IPS DF 4.7 (cell line): ENCODE measurements at regions not wholly inside any gene's neighbourhood (a gene's known extent, or its start where the extent isn't known, plus 50 kb on each side); places are given as distances from the start of the nearest gene placed in this dataset.

Experiments used
- DNase-seq: peaks from one replicate; pipeline ENCODE4 v3.0.0-alpha.2; 2013; ENCODE audit warnings: low spot score; ENCODE audit errors: extremely low read depth

DNA sequence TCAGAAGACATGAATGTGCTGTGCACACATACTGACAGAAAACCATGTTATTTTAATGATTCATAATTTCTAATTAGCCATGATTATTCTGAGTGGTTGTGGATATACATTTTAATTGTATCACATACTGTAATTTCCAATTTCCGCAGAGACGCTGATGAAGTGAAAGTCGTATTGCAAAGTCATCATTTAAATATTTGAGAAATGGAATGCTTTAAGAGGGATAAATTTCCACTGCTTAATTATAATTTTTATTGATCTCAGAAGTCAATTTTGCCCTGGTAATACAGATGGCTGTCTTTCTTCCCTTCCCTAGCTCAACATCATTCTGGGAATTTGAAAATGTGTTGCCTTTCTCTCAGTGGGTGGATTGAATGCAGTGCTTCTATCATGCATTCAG is 819.3 kb downstream of the ROBO2 start:
- no peak for DNase-seq

DNA sequence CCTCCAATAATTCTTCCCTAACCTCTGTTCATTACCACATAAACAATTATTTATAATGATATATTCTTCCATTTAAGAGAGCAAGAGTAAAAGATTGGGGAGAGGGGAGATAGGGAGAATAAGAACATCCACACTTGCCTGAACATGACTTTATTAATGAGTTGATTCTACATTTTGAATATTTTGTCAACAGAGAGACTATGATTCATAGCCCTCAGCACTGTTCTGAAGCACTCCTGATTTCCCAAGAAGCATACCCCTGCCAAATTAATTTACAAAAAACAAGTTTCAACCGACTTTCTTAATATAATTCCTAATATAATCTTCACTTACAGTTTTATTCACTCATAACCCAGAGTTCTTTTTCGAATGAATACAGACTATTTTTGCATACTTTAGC is 828.8 kb downstream of the ROBO2 start:
- DNase-seq = no peak

DNA sequence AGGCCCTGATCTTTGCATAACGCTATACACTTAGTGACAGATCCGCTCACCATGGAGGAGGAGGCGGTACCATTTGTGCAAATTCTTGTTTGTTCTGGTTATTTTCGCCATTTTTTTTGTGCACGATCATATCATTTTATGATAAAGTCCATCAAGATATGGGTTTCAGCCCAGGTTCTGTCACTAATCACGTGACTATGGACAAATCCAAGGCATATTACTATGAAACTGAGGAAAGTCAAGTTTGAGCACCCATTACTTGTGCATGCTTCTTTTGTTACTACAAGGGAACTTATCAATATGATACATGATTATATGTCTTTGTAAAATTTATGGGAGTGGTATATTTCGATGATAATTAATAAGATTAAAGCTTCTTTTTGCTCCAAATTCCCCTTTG is 829.5 kb downstream of the ROBO2 start:
- no peak for DNase-seq

DNA sequence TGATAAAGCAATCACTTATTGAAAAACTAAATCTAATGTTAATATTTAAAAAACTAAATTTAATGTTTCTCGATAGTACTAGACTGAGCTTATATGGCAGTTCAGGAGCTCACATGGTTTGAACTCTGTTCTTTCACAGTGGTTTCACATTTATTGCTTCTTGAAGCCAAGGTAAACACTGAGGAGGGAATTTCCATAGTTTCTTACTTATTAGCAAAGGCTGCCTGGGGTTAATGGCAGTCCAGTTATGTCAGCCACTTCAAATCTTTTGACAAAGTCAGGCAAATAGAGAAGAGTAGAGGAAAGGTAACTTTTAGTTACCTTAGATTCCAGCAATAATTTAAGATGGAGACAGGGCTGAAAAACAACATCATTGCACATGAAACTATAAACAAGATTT is 831.5 kb downstream of the ROBO2 start:
- DNase-seq = no peak

DNA sequence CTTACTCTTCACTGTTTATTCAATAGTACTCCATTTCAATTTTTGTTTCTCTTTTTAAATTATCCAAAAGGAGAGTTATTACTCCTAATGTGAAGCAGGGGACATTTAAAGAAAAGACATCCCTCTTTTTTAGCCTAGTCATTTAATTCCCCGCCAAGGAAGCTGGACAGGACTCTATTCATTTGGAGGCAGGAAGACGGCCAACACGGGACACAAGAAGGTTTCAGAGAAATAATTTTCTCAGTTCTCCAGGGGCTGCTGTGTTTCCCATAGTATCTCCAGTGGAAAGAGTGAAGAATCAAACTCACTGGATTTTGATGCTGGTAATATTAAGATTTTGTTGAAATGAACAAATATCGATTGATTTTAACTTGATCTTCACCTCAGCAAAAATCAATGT is 833.7 kb downstream of the ROBO2 start:
- DNase-seq = no peak

DNA sequence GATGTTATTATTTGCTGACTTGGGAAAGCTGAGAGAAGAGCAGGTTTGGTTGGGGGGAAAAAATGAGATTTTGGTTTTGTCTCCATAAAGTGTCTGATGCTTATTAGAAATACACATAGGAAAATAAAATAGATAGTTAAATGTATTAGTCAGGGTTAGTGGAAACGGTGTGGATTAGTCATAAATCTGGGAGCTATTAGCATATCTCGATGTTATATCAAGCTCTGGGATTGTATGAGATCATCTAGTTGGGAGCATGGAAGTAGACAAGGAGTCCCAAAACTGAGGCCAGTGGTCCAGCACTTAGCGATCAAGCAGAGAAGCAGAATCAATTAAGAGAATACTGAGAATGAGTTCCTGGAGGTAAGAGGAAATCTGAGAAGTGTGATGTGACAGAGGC is 845.5 kb downstream of the ROBO2 start:
- DNase-seq = no peak

DNA sequence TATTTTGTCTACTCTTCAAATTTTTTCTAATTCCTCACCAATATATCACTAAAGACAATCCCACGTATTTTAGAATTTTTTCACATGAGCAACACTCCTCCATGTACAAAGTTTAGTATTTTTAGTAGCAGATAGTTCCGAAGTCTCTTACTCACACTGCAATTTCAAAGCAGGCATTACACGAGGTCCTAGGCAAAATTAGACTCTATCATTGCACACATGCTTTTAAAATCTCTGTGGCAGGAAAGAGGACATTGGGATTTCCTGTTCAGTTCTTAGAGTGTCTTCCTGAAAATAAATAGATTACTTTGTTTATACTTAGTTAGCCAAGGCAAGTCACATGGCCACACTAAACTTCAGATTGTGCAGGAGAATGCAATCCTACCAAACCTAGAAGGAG is 847.7 kb downstream of the ROBO2 start:
- DNase-seq = no peak

DNA sequence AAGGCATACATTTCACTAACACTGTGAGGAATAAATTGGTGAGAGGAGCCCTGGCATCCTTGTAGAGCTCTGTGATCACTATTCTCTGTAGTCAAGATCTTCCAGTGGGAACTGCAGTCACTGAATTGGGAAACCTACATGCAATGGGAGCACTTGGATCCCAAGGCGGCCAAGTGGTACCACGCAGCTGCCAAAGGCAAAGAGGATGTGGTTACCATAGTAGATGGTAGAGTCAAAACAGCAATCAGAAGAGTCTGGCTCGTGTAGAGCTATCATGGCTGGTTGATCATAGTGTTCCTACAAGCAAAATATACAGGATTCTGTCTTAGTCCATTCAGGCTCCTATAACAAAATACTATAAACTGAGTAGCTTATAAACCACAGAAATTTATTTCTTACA is 849.7 kb downstream of the ROBO2 start:
- DNase-seq = no peak

DNA sequence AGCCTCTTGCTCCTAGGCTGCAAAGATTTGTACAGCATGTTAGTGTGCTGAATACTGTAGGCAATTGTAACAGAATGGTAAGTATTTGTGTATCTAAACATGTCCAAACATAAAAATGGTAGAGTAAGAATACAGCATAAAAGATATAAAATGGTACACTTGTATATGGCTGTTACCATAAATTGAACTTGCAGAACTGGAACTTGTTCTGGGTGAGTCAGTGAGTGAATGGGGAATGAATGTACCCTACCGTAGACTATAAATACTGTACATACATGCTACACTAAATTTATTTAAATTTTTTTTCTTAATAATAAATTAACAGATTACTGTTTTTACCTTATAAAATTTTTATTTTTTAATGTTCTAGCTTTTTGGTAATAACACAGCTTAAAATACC is 858.7 kb downstream of the ROBO2 start:
- no peak for DNase-seq

DNA sequence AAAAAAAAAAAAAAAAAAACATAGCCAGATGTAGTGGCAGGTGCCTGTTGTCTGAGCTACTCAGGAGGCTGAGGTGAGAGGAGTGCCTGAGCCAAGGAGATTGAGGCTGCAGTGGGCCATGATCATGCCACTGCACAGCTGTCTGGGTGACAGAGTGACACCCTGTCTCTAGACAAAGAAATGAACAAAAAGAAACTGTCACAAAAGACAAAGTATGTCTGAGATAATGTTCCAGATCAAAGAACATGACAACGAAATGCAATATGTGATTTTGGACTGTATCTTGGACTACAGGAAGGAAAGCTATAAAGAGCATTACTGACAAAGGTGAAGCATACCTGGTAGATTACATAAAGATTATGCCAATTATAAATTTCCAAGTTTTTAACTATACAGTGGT is 862.8 kb downstream of the ROBO2 start:
- DNase-seq = no peak

DNA sequence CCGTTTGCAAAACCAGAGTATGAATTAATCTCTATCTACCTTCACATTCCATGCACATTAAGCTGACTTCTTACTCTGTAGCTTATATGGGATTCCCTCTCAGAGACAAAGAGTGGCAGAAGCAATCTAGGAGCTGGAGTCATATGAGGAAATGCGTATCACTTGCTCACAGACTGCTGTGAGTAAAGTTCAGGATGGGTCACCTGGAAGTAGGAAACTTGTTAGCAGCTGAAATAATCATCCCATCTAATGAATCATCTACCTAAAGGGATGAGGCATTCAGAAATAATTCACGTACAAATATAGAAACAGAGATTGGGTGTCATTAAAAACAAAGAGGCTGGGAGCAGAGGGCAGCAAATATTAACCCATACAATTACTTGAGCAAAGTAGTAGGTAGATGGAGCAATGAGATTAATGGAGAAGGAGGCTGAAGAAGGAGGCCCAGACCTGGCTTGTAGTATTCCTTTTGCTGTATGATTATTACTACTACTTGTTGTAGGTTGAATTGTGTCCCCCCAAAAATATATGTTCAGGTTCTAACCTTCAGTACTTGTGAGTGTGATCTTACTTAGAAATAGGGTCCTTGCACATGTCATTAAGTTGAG is 866.3 kb downstream of the ROBO2 start:
- DNase-seq = no peak

DNA sequence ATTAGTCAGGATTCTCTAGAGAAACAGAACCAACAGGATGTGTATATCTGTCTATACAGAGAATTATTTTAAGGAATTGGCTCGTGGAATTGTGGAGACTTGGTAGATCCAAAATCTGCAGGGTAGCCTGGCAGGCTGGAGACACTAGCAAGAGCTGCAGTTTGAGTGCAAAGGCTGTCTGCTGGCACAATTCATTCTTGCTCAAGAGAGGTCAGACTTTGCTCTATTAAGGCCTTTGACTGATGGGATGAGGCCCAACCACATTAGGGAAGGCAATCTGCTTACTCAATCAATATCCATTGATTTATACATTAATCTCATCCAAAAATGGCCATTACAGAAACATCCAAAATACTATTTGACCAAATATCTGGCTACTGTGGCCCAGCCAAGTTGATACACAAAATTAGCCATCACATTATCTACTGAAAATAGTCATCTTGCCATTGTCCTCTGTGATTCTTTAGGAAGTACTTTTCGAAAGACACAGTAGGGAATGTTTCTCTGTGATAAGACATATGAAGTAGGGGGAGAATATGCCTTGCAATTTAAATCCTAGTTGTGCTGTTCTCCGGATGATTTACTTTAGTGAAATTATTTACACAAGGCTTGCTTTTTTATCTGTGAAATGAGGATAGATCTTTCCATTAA is 873.8 kb downstream of the ROBO2 start:
- no peak for DNase-seq

DNA sequence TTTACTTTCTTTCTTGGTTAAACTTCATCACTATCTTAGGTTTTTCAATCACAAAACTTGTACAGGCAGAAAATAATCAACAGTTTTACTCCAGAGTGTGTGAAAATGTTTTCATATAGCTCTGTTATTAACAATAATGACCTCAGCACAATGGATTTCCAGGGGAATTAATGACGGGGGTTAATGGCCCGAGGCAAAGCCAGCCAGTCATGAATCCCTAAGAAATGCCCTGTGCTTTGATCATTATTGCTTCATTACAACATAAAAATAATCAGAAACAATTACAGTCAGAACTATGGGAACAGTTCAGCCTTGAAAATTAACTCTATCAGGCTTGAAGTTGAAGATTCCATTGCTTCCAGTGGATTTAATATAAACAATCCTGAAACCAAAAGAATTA is 875.4 kb downstream of the ROBO2 start:
- DNase-seq = no peak

DNA sequence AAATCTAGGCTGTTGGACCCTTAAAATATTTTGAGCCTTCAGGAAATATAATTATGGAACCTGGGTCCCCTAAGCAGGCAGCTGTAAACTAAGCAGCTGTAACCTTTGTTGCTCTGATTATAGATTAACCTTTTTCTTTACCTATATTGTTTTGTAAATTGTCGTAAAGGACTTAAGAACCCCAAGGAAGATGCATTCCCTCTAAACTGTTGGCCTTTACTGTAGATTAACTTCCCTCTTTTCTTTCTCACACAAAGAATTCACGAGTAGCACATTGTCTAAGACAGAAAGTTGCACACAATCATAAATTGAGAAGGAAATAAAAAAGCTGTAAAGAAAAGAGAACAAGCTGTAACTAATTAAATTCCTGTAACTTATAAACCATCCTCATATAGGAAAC is 877.3 kb downstream of the ROBO2 start:
- no peak for DNase-seq

DNA sequence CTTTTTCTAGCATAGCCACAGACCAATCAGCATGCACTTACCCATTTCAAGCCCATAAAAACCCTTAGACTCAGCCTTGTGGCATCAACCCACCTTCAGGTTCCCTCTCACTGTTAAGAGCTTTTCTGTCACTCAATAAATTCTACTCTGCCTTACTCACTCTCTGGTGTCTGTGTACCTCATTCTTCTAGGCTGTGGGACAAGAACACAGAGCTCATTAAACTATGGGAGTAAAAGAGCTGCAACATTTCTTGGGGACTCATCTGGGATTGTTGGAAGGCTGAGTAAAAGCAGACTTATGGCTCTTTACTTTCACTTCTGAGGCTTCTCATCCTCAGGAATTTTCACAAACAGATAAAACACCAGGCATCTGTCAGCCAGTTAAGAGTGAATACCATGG is 879.3 kb downstream of the ROBO2 start:
- no peak for DNase-seq

DNA sequence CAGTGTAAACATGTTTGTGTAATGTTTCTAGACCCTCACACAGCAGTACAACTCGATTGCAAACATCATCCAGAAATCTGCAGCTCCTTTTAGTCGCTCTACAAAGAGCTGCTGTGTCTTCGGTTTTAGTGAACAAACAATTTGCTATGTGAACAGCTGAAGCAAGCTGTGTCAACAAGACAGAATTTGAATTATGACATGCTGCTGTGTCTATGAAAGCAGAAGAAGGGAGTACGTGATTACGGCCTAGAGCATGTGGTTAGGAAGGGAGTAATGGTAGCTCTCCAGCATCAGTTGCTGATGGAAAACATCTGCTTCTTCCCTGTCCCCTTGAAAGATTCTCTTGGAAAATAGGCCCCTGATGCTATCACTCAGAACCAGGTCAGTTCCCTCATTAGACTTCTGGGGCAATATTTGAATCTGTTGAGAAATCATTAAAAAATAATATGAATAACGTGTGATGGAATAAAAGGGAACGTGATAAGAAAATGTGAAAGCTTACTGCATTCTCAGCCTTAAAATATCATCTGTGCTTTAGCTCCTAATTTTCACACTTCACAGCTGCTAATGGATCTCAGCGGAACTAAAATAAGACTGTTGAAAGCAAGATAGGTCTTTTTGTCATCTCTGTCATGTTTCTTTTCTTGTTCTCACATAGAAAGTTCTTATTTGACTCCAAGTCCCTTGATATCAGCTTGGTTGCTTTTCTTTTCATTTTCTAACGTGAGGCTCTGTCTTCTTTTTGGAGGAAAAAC is 891.5 kb downstream of the ROBO2 start:
- DNase-seq = no peak

DNA sequence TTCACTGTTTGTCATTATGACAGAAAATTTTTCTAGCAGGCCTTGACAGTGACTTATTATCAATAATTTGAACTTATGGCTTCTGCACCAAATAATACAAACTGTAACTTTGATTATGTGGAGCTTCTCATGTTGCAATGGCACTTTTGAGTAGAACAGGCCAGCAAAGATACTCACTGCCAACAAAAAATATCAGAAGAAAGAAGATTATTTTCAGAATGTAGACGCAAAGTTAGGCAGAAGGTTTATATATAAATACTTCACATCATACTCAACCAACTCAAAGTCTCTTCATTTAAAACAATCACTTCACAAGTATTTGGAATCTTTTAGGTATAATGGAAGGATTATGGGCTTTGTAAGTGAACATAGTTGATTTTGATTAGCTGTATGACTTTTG is 893.0 kb downstream of the ROBO2 start:
- DNase-seq = no peak

DNA sequence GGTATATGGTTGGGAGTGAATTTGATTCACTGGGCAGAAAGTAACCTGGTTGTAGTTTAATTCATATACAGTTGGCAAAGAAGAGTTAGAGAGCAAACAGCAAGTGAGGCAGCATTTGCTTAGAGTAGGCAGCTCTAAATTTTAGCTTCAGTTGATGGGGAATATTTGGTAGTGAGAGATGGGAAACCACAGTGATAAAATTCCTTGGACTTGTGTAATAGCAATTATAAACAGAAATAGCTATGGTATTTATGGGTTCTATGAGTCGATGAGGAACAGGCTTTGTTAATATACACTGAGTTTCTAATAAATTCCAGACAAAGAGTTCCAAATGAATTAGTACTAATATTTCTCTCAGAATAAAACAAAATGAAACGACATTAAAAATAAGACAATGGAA is 894.0 kb downstream of the ROBO2 start:
- no peak for DNase-seq

DNA sequence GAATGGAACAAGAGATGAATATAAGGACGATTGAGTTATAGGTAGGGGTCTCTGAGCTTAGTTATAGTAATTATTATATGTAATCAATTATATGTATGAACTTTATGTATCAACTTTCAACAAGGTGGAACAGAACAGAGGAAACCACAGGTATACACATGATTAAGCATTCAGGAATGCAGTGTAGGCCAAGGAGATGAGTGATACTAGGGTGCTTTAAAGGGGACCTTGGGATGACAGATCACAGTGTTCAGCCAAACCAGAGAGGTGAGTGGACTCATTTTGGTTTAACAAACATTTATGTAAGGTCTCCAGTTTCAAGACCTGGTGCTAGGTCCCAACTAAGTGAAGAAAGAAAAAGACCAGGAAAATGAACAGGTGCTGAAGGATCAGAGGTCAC is 895.5 kb downstream of the ROBO2 start:
- no peak for DNase-seq

DNA sequence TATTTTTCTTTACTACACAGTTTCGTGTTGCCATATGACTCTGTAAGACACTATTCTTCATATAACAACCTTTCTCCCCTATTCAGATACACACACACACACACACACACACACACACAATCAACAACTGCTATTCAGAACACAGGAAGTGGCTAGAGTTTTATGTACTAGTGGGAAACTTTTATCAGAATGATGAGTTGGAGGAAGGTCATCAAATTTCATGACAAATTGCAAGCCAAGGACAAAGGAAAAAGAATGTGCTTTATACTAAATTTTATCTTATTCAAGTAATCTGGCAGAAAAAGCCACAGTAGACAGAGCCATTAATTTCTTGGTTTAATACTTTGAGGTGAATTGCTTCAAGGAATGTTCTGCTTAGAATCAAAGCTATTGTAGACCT is 899.8 kb downstream of the ROBO2 start:
- no peak for DNase-seq

DNA sequence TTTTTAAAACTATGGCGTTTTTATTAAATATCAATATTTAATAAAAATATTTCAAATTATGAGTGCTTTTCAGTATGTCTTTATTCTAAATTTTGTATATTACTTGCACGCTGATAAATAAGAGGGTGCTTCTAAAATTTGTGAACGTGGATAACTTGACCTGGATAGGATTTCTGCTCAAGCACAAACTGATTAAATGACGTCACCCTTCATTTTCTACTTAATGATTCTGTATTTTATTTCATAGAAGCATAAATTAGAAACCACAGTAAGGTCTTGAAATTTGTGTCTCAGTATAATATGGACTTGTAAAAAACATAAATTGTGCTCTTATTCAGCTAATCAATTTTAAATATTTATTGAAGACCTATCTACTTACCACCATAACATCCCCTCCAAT is 903.7 kb downstream of the ROBO2 start:
- DNase-seq = no peak

DNA sequence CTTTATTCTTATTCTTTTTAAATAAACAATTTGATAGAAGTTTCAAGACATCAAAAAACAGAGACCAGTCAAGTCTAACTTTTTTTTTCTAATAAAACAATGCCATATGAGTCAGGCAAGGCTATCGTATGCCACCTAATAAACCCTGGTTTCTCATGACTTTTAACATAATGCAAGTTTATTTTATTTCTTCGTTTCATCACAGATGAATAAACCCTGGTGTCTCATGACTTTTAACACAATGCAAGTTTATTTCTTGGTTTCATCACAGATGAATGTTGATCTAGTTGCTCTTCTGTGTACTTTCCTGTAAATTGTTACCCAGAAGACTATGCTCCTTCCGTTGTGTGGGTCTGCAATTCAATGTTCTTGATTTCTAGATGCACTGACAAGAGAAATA is 905.4 kb downstream of the ROBO2 start:
- no peak for DNase-seq

DNA sequence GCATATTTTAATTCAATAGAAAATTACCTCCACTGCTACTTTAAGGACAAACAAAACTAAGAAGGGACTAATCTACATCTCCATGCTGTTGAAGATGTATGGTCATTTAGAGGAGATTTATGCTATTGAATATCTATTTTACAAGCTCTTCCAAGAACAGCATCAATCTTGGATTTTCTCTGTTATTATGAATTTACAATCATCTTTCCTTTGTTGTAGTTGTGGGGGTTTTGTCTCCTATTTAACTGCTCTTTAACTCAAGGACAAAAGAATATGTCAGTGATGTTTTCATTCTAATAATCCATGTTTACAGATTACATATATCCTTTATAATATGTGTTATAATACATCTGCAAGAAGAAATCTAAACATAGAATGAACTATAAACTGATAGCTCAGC is 907.8 kb downstream of the ROBO2 start:
- no peak for DNase-seq
